Activated CD4-positive, CD25-positive, alpha-beta regulatory T cell (primary cell): ENCODE measurements at regions not wholly inside any gene's neighbourhood (a gene's known extent, or its start where the extent isn't known, plus 50 kb on each side); places are given as distances from the start of the nearest gene placed in this dataset.

Source experiments
- DNase-seq, 4 experiments: peaks; one replicate each; lab custom pipeline; 2025; lab: John Stamatoyannopoulos, UW

GRCh38 chr17:34527908-34528470 lies 51.4 kb upstream of the TMEM132E start:
- no peak for DNase-seq

- no peak for DNase-seq
Measured at GRCh38 chr17:34527136-34527907, 52.1 kb upstream of the TMEM132E start.

DNA sequence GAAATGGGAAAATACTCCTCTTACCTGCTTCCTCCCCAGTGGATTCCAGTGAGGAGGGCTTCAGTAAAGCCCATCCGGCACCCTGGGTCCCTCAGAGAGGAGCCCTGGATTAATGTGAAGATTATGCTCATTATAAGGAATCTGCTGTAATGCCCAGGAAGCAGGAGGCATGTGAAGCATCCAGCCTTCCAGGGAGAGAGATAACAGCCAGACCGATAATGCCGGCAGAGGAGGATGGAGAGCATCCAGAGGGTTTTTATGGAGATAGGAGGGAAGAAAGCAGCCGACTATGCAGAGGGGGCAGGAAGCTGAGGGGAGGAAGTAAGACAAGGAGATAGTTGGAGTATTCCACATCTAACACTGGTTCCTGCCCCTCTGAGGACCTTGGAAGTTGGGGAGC lies 53.7 kb upstream of the TMEM132E start:
- DNase-seq: no peak

GRCh38 chr17:34521955-34522354 lies 57.4 kb upstream of the TMEM132E start:
- DNase-seq: no peak

DNA sequence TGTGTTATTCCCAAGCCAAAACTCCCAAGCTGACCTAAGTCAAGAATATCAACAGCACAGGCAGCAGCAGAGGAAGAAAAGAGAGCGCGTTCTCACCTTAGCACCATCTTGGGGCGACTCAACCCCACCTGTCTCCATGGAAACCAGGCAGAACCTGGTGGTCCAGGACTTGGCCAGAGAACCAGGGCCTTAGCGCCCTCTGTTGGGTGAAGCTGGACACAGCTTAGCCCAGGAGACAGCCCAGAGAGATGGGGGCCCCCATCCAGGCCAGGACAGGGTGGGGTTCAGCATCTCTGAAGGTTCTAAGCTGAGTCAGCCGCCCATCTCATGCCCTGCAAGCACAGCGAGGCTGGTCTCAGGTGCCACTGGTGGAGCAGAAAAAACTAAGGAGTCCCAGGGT lies 60.1 kb upstream of the TMEM132E start:
- DNase-seq: no peak

GRCh38 chr17:34517406-34517805 lies 62.0 kb upstream of the TMEM132E start:
- DNase-seq: no peak

DNA sequence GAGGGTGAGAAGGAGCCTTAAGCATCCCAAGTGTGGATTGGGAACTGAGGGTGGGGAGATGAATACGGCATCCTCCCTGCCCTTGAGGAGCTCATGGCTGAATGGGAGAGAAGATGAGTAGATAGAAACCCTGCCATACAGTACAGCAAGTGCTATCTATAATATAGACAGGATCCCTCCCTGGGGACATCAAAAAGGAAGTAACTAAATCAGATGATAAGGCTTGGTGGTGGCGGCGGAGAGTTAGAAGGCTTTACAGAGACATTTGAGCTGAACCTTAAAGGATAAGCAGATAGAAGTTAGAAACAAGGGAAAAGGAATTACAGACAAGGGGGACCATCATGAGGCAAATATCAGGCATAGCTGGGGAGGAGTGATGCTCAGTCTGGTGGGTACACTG lies 67.5 kb upstream of the TMEM132E start:
- DNase-seq: no peak

- DNase-seq: no peak
Measured at GRCh38 chr17:34511265-34511664, 68.1 kb upstream of the TMEM132E start.

- DNase-seq: no peak
Measured at GRCh38 chr17:34504814-34505484, 74.4 kb upstream of the TMEM132E start.

DNA sequence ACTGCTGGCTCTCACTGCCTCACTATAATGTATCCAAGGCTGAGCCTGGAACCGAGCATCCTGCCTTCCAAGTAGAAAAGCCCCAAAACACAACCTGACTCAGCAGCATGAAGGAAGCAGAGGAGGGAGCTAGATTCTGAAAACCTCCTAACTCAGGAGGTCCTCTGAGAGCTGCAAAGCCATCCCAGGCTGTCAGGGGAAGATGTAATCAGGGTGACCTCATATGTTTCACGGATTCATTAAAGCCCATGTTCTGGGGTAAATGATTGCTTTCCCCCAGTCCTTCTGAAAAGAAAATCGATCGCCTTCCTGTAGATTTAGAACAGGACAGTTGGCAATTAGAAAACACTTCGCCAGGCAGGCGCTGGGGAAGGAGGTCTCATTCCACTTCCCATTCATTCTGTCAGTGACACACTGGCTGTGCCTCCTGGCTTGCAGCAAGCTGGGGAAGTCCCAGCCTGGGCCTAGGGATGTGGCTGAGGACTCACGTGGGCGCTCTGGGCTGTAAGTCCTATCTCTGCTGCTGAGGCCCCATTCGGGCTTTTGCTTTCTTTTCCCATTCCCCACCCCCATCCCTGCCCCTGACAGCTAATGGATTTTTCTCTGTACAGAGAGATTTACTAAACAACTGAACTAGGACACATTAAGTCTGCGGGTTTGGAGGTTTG lies 75.7 kb upstream of the TMEM132E start:
- no peak for DNase-seq

GRCh38 chr17:34502426-34502825 lies 77.0 kb upstream of the TMEM132E start:
- no peak for DNase-seq

GRCh38 chr17:34499576-34499975 lies 79.8 kb upstream of the TMEM132E start:
- no peak for DNase-seq

DNA sequence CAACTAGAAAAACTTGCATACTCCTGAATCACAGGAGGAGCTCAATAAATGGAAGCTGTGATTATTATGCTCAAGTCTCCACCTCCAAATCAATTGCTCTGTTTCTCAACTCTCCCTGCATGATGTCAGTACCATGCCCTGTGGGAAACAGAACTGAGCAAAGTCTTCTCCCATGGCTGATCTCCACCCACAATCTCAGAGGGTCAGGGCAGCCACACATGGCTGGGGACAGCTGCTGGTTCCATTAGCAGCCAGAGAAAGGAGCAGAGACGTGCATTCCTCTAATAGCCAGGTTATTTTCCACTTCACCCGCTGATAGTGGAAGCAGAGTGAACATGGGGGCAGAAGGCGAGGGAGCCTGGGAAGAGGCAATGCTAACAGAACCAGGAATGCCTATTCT lies 85.5 kb upstream of the TMEM132E start:
- no peak for DNase-seq

- DNase-seq: no peak
Measured at GRCh38 chr17:34487626-34488025, 91.8 kb upstream of the TMEM132E start.

DNA sequence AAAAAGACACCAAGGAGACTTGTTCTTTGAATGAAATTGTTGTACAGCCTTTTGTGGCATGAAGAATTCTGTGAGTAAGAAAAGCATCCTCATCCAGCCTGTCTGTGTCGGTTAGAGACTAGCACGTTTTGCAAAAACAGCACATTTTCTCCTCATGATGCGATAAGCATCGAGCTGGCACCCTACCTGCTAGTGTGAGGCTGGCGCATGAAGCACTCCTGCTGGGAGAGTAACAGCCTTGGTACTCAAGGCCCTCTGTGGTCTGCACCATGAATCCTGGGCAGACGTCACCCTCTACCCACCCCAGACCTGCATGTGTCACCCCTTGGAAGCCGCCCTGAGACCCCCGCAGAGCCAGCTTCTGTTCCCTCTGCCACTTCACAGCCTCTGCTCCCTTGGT lies 92.6 kb upstream of the TMEM132E start:
- DNase-seq: no peak

DNA sequence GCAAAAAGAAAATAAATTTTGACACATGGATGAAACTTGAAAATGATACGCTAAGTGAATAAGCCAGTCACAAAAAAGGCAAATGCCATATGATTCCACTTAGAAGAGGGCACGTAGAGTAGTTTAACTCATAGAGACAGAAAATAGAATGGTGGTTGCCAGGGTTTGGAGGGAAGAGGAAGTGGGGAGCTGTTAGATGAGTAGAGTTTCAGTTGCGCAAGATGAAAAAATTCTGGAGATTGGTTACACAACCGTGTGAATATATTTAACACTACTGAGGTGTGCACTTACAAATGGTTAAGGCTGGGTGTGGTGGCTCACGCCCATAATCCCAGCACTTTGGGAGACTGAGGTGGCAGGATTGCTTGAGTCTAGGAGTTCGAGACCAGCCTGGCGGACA lies 93.4 kb upstream of the TMEM132E start:
- DNase-seq: no peak

DNA sequence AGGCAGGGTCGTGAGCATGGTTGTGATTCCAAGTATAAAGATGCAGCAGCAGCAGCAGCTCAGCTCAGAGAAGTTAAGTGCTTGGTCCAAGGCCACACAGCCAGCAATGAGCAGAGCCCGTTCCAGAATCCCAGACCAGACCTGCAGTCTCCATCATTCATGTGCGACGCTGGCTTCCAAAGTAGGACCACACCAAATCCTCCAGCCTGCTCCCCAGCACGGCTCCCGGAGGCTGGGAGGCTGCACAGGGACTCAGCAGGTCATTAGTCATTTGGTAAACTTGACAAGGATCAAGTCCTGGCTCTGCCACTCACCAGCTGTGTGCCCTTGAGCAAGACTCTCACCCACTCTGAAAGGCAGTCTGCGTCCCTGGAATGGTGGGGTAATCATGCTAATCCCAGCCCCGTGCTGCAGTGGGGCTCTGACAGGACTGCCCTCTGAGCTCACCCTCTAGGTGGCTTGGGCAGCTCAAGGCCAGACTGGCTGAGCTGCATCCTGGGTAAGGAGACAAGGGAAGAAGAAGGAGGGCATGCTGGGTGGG lies 95.1 kb upstream of the TMEM132E start:
- no peak for DNase-seq

- DNase-seq: no peak
Measured at GRCh38 chr17:34482730-34483129, 96.7 kb upstream of the TMEM132E start.

DNA sequence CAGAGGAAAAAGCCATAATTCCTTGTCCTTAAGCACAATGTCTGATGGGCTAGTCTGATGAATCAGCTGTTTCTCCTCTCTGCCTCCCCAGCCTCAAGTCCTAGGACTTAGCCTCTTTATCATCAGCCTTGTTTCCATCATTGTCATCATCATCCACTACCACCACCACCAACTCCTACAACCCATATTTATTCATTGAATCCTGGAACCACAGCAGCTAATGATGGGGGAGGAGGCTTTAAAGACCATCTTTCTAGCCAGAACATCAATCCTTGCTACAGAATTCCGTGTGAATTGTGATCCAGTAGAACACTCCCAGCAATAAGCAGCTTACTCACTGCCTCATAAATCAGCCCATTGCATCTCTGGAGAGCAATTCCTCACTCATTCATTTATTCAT lies 97.6 kb upstream of the TMEM132E start:
- DNase-seq: no peak

- no peak for DNase-seq
Measured at GRCh38 chr17:34479371-34479770, 100.0 kb upstream of the TMEM132E start.

DNA sequence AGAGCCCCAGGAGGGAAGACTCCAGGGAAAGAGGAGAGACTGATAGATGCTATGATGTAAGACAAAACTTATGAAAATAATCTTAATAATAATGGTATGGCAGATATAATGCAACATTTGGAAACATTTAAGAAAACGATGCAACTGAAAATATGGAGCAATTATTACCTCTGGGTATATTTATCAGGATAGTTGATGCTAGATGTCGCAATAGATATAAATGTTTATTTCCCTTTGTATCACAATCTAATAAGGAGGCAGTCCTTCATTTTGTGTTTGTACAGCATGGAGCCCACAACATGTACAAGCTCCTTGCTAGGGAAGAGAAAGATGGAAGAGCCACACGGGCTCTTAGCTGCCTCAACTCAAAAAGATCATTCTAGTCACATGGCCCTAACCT lies 101.1 kb upstream of the TMEM132E start:
- no peak for DNase-seq

DNA sequence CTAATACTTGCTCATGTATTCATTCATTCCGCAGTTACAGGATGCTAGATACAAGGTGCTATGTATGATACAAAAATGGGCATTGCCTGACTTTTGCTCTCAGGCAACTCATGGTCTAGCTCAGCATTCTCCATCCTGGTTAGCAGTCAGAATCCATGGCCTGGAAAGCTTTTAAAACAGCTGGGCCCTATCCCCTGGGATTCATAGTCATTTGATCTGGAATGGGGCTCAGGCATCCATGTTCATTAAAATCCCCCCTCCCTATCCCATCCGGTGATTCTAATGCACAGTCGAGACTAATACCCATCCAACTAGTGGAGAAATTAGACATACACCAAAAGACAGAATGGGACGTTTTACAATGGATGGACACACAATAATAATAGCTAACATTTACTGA lies 104.1 kb upstream of the TMEM132E start:
- DNase-seq: no peak

- DNase-seq: no peak
Measured at GRCh38 chr17:34474706-34475105, 104.7 kb upstream of the TMEM132E start.
